ENCODE measurements at regions not wholly inside any gene's neighbourhood (a gene's known extent, or its start where the extent isn't known, plus 50 kb on each side); places are given as distances from the start of the nearest gene placed in this dataset.

DNA sequence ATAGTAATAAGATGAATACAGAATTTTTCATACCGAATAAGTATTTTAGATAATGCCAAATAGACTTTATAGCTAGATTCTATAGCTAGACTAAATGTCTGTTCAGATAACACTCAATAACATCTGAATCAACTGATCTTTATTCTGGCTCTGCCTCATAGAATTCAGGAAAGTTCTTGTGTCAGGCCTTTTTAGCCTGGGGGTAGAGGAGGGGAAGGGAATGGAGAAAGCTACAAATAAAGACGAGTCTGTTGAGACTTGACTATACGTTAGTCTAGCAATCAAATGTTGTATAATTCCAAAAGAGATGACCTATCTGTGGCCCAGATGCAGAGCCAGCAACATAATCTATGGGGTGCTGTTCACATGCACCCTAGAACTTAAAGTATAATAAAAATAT, 106.6 kb upstream of the ABI3BP start:
- no peaks in the 10 kb centered on the region; the same call in 1 of the 2 replicates for H3K4me1 ChIP-seq (ENCODE audit: control insufficient read depth, insufficient read depth, low read length)
- DNase-seq, result no peak
- no peak overlapping the region for H3K4ac ChIP-seq (ENCODE audit: low read depth, low read length)
- no peaks in the 10 kb centered on the region for H3K79me1 ChIP-seq (ENCODE audit: low read depth in 1 of 2, low read length in 2 of 2)
- H3K18ac ChIP-seq (ENCODE audit: low read depth, low read length), result no peak overlapping the region
- H3K27me3 ChIP-seq (ENCODE audit: control insufficient read depth, insufficient read depth, low read length), result no peaks in the 10 kb centered on the region
- H4K20me1 ChIP-seq (ENCODE audit: insufficient read depth, low read length), result no peaks in the 10 kb centered on the region
- H3K14ac ChIP-seq (replicated peaks; ENCODE audit: low read depth, low read length), result no peak overlapping the region
- H2BK20ac ChIP-seq (ENCODE audit: low read depth, low read length), result no peak overlapping the region
- no peak overlapping the region for H2BK120ac ChIP-seq (ENCODE audit: low read depth, low read length)
- H3K4me3 ChIP-seq (ENCODE audit: insufficient read depth, low read depth, low read length), result no peak overlapping the region
- H3K9ac ChIP-seq (ENCODE audit: low read depth, low read length), result no peak overlapping the region
- no peaks in the 10 kb centered on the region for H3K9me3 ChIP-seq (ENCODE audit: control insufficient read depth, insufficient read depth, low read length)
- no peak overlapping the region for H2AK9ac ChIP-seq (replicated peaks; ENCODE audit: low read depth, low read length, poor library complexity)
- intact Hi-C loops (cut with micrococcal nuclease) (no loop called here), dilution Hi-C loops (cut with HindIII; ENCODE audit: low sequenced_read_pairs, unreplicated experiment) (no loop called here), in situ Hi-C loops (cut with MboI; ENCODE audit: low sequenced_read_pairs) (no loop called here)
- no peak overlapping the region for H3K23ac ChIP-seq (ENCODE audit: low read depth, low read length)
- no peak overlapping the region for H2AK5ac ChIP-seq (ENCODE audit: low read depth, low read length)
- no peak overlapping the region for H3K4me2 ChIP-seq (ENCODE audit: low read depth, low read length)
- ATAC-seq (ENCODE audit: low read depth), result no peak
- no peak overlapping the region for H2AFZ ChIP-seq (replicated peaks; ENCODE audit: low read length, poor library complexity)
- H3K9me1 ChIP-seq (ENCODE audit: insufficient read depth, low read length), result 0 out of 2 replicates have a peak, but pooled peaks cover 5% of the 10 kb centered on the region
- no peak overlapping the region for H4K8ac ChIP-seq (ENCODE audit: low read depth in 2 of 2, low read length in 2 of 2)
- no peaks in the 10 kb centered on the region for H3K36me3 ChIP-seq (ENCODE audit: control insufficient read depth, insufficient read depth, low read length)
- no peak overlapping the region for H4K5ac ChIP-seq (ENCODE audit: low read depth, low read length)
- H2BK5ac ChIP-seq (ENCODE audit: low read depth, low read length, poor library complexity, severe bottlenecking), result no peak overlapping the region
- H4K91ac ChIP-seq (ENCODE audit: insufficient read depth, low read depth, low read length), result no peak overlapping the region
- BruUV-seq (replicated peaks), result no TSS peak
- POLR2A ChIA-PET (ENCODE audit: unreplicated experiment), result no interaction called here
- no peak for TF ChIP-seq ELK1 (IDR thresholded peaks at IDR 0.05; ENCODE audit: borderline replicate concordance, low read depth, low read length)
- no peak for TF ChIP-seq MAZ (IDR thresholded peaks at IDR 0.05; ENCODE audit: borderline replicate concordance, low read depth, low read length)
- no peak for TF ChIP-seq BHLHE40 (IDR thresholded peaks at IDR 0.05; ENCODE audit: low read depth, low read length)
- TF ChIP-seq FOS (IDR thresholded peaks at IDR 0.05; ENCODE audit: low read depth, low read length), result no peak
- no peak for TF ChIP-seq MAFK (IDR thresholded peaks at IDR 0.05; ENCODE audit: low read depth, low read length)
- no peak for TF ChIP-seq CEBPB (IDR thresholded peaks at IDR 0.05; ENCODE audit: low read depth, low read length)
- no peak for TF ChIP-seq SMC3 (IDR thresholded peaks at IDR 0.05; ENCODE audit: low read depth, low read length)
- no peak overlapping the region for H2BK15ac ChIP-seq (ENCODE audit: low read depth, low read length)
- CTCF ChIA-PET, result no interaction called here
- H3K27ac ChIP-seq (ENCODE audit: insufficient read depth, low read length), result no peak overlapping the region
- no CpG with 5 or more reads among the region's 3 CpGs for WGBS, 2 experiments (ENCODE audit: extremely low coverage in 2 of 2, insufficient read length in 1 of 2)
- H3K56ac ChIP-seq (ENCODE audit: extremely low read depth, insufficient read depth, low read length), result no peak overlapping the region

Data from IMR-90 (cell line).